OCI-LY7 (cell line): ENCODE measurements at regions not wholly inside any gene's neighbourhood (a gene's known extent, or its start where the extent isn't known, plus 50 kb on each side); places are given as distances from the start of the nearest gene placed in this dataset.

Source experiments
- BruUV-seq: library from RNA; stranded (reverse); fragments of 400-500 nt; replicated peaks from 2 replicates; lab custom pipeline; 2021; lab: Mats Ljungman, UMichigan
- CTCF ChIA-PET: fragments of 300-600 bp; sonication (Branson Sonifier 250); formaldehyde crosslinking; loops from one replicate; lab custom pipeline; 2022; ENCODE audit warnings: antibody characterized with exemption; ENCODE audit not compliant: unreplicated experiment; lab: Charles Lee
- POLR2A ChIA-PET: fragments of 300-600 bp; sonication (Branson Sonifier 250); formaldehyde crosslinking; loops from one replicate; lab custom pipeline; 2022; ENCODE audit warnings: antibody characterized with exemption; lab: Charles Lee
- DNase-seq: peaks from one replicate; pipeline ENCODE4 v3.0.0-alpha.2; 2015; ENCODE audit warnings: low spot score
- H2AFZ ChIP-seq: fragments of 200-600 bp; sonication (generic), shearing (Covaris generic); 2 replicates; pipeline ENCODE4 v1.6.1; 2014; ENCODE audit warnings: mild to moderate bottlenecking, antibody characterized with exemption, low read length, moderate library complexity
- H3K27ac ChIP-seq: fragments of 200-600 bp; sonication (generic); 2 replicates; pipeline ENCODE4 v1.5.1; 2014; ENCODE audit warnings: mixed run types, low read depth, mild to moderate bottlenecking, moderate library complexity, low read length, inconsistent platforms; ENCODE audit not compliant: poor library complexity, severe bottlenecking
- H3K36me3 ChIP-seq: fragments of 200-600 bp; sonication (generic); 2 replicates; pipeline ENCODE4 v1.6.1; 2014; ENCODE audit warnings: mild to moderate bottlenecking, antibody characterized with exemption, low read length, moderate library complexity, mixed read lengths; ENCODE audit not compliant: insufficient read depth
- H3K4me1 ChIP-seq: fragments of 200-600 bp; sonication (generic); 2 replicates; pipeline ENCODE4 v1.5.1; 2014; ENCODE audit warnings: mild to moderate bottlenecking, low read length; ENCODE audit not compliant: insufficient read depth, poor library complexity, severe bottlenecking
- H3K4me2 ChIP-seq: fragments of 200-600 bp; sonication (generic); 2 replicates; pipeline ENCODE4 v1.6.1; 2014; ENCODE audit warnings: mild to moderate bottlenecking, low read length
- H3K4me3 ChIP-seq: fragments of 200-600 bp; sonication (generic); 2 replicates; pipeline ENCODE4 v1.5.1; 2014; ENCODE audit warnings: mild to moderate bottlenecking, low read depth, low read length; ENCODE audit not compliant: poor library complexity, severe bottlenecking
- H3K79me2 ChIP-seq: fragments of 200-600 bp; sonication (generic); 2 replicates; pipeline ENCODE4 v1.6.1; 2016; ENCODE audit warnings: low read depth, mild to moderate bottlenecking, low read length, moderate library complexity, mixed read lengths; ENCODE audit not compliant: insufficient read depth
- H3K9me2 ChIP-seq: fragments of 200-600 bp; sonication (generic); 2 replicates; pipeline ENCODE4 v1.6.1; 2016; ENCODE audit warnings: mild to moderate bottlenecking, low read length, mixed read lengths; ENCODE audit not compliant: insufficient read depth
- H3K9me3 ChIP-seq: fragments of 200-600 bp; sonication (generic); 2 replicates; pipeline ENCODE4 v1.6.1; 2014; ENCODE audit warnings: mild to moderate bottlenecking, mixed run types, low read length, mixed read lengths
- H4K20me1 ChIP-seq: fragments of 200-600 bp; sonication (generic); 2 replicates; pipeline ENCODE4 v1.6.1; 2014; ENCODE audit warnings: mild to moderate bottlenecking, antibody characterized with exemption, low read length, moderate library complexity, mixed read lengths; ENCODE audit not compliant: insufficient read depth
- CTCF ChIP-seq: fragments of 200-600 bp; sonication (generic); conservative IDR thresholded peaks from 2 replicates; pipeline ENCODE4 v1.5.1; 2014; ENCODE audit warnings: mild to moderate bottlenecking, antibody characterized with exemption, low read length, moderate library complexity, mixed read lengths
- EZH2phosphoT487 ChIP-seq: fragments of 200-600 bp; sonication (generic); IDR thresholded peaks from 2 replicates; pipeline ENCODE4 v1.6.1; 2018; ENCODE audit warnings: low read depth, borderline replicate concordance, mild to moderate bottlenecking, mixed run types, antibody characterized with exemption, low read length, moderate library complexity, mixed read lengths
- intact Hi-C: fragments of 100-400 bp; cut with micrococcal nuclease; formaldehyde crosslinking; loops from one replicate; pipeline ENCODE4 v1.10.0; 2022; ENCODE audit not compliant: unreplicated experiment

GRCh38 chr2:240347373-240347940 lies 88.0 kb upstream of the GPC1 start:
- TF ChIP-seq EZH2phosphoT487 (no peak), CTCF (no peak)
- no TSS peak for BruUV-seq
- intact Hi-C loops, result no loop called here
- Histone ChIP-seq H3K27ac (no peak overlapping the region), H3K4me3 (no peak overlapping the region), H4K20me1 (no peaks in the 10 kb centered on the region), H3K79me2 (no peaks in the 10 kb centered on the region), H3K9me3 (no peaks in the 10 kb centered on the region), H3K36me3 (no peaks in the 10 kb centered on the region), H3K4me1 (no peaks in the 10 kb centered on the region), H3K9me2 (no peaks in the 10 kb centered on the region), H2AFZ (no peak overlapping the region), H3K4me2 (no peak overlapping the region)
- DNase-seq, result no peak
- ChIA-PET POLR2A (no interaction called here), CTCF (no interaction called here)

GRCh38 chr2:240347949-240348500 lies 87.4 kb upstream of the GPC1 start:
- Histone ChIP-seq H3K9me2 (no peaks in the 10 kb centered on the region), H3K36me3 (no peaks in the 10 kb centered on the region), H4K20me1 (no peaks in the 10 kb centered on the region), H3K79me2 (no peaks in the 10 kb centered on the region), H3K9me3 (no peaks in the 10 kb centered on the region), H2AFZ (no peak overlapping the region), H3K4me1 (no peaks in the 10 kb centered on the region), H3K4me3 (no peak overlapping the region), H3K27ac (no peak overlapping the region), H3K4me2 (no peak overlapping the region)
- DNase-seq, result no peak
- ChIA-PET POLR2A (no interaction called here), CTCF (no interaction called here)
- BruUV-seq, result no TSS peak
- TF ChIP-seq EZH2phosphoT487, result no peak
- TF ChIP-seq CTCF, result no peak
- intact Hi-C loops, result no loop called here

- ChIA-PET CTCF (no interaction called here), POLR2A (no interaction called here)
- Histone ChIP-seq H3K4me3 (no peak overlapping the region), H3K4me1 (no peaks in the 10 kb centered on the region), H4K20me1 (no peaks in the 10 kb centered on the region), H3K79me2 (no peaks in the 10 kb centered on the region), H2AFZ (no peak overlapping the region), H3K9me3 (no peaks in the 10 kb centered on the region), H3K27ac (no peak overlapping the region), H3K4me2 (no peak overlapping the region), H3K36me3 (no peaks in the 10 kb centered on the region), H3K9me2 (no peaks in the 10 kb centered on the region)
- intact Hi-C loops, result no loop called here
- TF ChIP-seq CTCF (no peak), EZH2phosphoT487 (no peak)
- no TSS peak for BruUV-seq
- DNase-seq, result no peak
These were observed 86.9 kb upstream of the GPC1 start for GRCh38 chr2:240348522-240348921.
